Astrocyte (in vitro differentiated cells and primary cell): ENCODE measurements at regions not wholly inside any gene's neighbourhood (a gene's known extent, or its start where the extent isn't known, plus 50 kb on each side); places are given as distances from the start of the nearest gene placed in this dataset.
A peak's percentile ranks its signal among the peaks of the same experiment; 100 is the strongest.

ENCODE experiments used
- DNase-seq: peaks from one replicate; pipeline ENCODE4 v3.0.0-alpha.2; 2010; ENCODE audit warnings: low read depth
- FAIRE-seq: peaks from 2 replicates; lab custom pipeline; 2011; peaks lifted over from hg19 to GRCh38; lab: Jason Lieb, UNC
- H2AFZ ChIP-seq: 2 replicates; pipeline ENCODE4 v1.6.0; 2012; ENCODE audit warnings: low read depth, low read length, inconsistent platforms
- H3K27ac ChIP-seq: 2 replicates; pipeline ENCODE4 v1.5.1; 2011; ENCODE audit warnings: low read depth, low read length, inconsistent platforms
- H3K27me3 ChIP-seq: 2 replicates; pipeline ENCODE4 v1.6.0; 2011; ENCODE audit warnings: low read length, inconsistent platforms; ENCODE audit not compliant: insufficient read depth
- H3K36me3 ChIP-seq: 2 replicates; pipeline ENCODE4 v1.5.1; 2011; ENCODE audit warnings: low read length, inconsistent platforms; ENCODE audit not compliant: insufficient read depth
- H3K4me1 ChIP-seq: 2 replicates; pipeline ENCODE4 v1.5.1; 2011; ENCODE audit warnings: low read length, inconsistent platforms; ENCODE audit not compliant: insufficient read depth
- H3K4me2 ChIP-seq: 2 replicates; pipeline ENCODE4 v1.6.0; 2012; ENCODE audit warnings: low read length, inconsistent platforms
- H3K4me3 ChIP-seq: 2 replicates; pipeline ENCODE4 v1.5.1; 2011; ENCODE audit warnings: low read depth, mild to moderate bottlenecking, low read length, inconsistent platforms; ENCODE audit not compliant: insufficient read depth
- H3K79me2 ChIP-seq: 2 replicates; pipeline ENCODE4 v1.6.0; 2012; ENCODE audit warnings: mild to moderate bottlenecking, low read length, inconsistent platforms; ENCODE audit not compliant: insufficient read depth
- H3K9ac ChIP-seq: 2 replicates; pipeline ENCODE4 v1.6.0; 2012; ENCODE audit warnings: mild to moderate bottlenecking, low read length, inconsistent platforms
- H3K9me3 ChIP-seq: 2 replicates; pipeline ENCODE4 v1.5.1; 2012; ENCODE audit warnings: low read depth, mild to moderate bottlenecking, low read length, inconsistent platforms; ENCODE audit not compliant: insufficient read depth
- H4K20me1 ChIP-seq: 2 replicates; pipeline ENCODE4 v1.6.0; 2012; ENCODE audit warnings: low read length, inconsistent platforms; ENCODE audit not compliant: insufficient read depth
- H3K27ac Mint-ChIP-seq: one replicate; pipeline ENCODE4 v1.8.0; 2021; ENCODE audit warnings: mild to moderate bottlenecking, mixed read lengths; ENCODE audit not compliant: unreplicated experiment
- H3K27me3 Mint-ChIP-seq: one replicate; pipeline ENCODE4 v1.8.0; 2021; ENCODE audit warnings: low read depth, mixed read lengths; ENCODE audit not compliant: unreplicated experiment
- H3K36me3 Mint-ChIP-seq: one replicate; pipeline ENCODE4 v1.8.0; 2021; ENCODE audit warnings: low read depth, mixed read lengths; ENCODE audit not compliant: unreplicated experiment
- H3K4me1 Mint-ChIP-seq: one replicate; pipeline ENCODE4 v1.8.0; 2021; ENCODE audit warnings: low read depth, mixed read lengths; ENCODE audit not compliant: unreplicated experiment
- H3K4me3 Mint-ChIP-seq: one replicate; pipeline ENCODE4 v1.8.0; 2021; ENCODE audit warnings: mild to moderate bottlenecking, moderate library complexity, mixed read lengths; ENCODE audit not compliant: unreplicated experiment
- H3K9me3 Mint-ChIP-seq: one replicate; pipeline ENCODE4 v1.8.0; 2021; ENCODE audit warnings: mild to moderate bottlenecking, mixed read lengths; ENCODE audit not compliant: unreplicated experiment
- CTCF ChIP-seq: IDR thresholded peaks from 2 replicates; pipeline ENCODE4 v1.5.1; 2011; ENCODE audit warnings: low read depth, mild to moderate bottlenecking, inconsistent platforms, low read length, moderate library complexity; ENCODE audit not compliant: insufficient read depth
- EZH2 ChIP-seq: IDR thresholded peaks from 2 replicates; pipeline ENCODE4 v1.6.1; 2012; ENCODE audit warnings: mild to moderate bottlenecking, low read length, inconsistent platforms; ENCODE audit not compliant: insufficient read depth

GRCh38 chr4:107304699-107305286, 268.7 kb upstream of the DKK2 start:
- Histone ChIP-seq H3K9ac (no peak overlapping the region), H2AFZ (no peak overlapping the region), H3K36me3 (no peaks in the 10 kb centered on the region), H3K9me3 (no peaks in the 10 kb centered on the region), H3K4me3 (no peak overlapping the region), H3K27ac (no peak overlapping the region), H3K4me1 (no peaks in the 10 kb centered on the region), H4K20me1 (no peaks in the 10 kb centered on the region), H3K4me2 (no peak overlapping the region), H3K27me3 (no peaks in the 10 kb centered on the region), H3K79me2 (no peaks in the 10 kb centered on the region)
- FAIRE-seq (no peak), DNase-seq (no peak)
- Mint-ChIP-seq H3K36me3 (no peaks in the 10 kb centered on the region), H3K4me1 (no peaks in the 10 kb centered on the region), H3K9me3 (peaks cover 3% of the 10 kb centered on the region), H3K4me3 (no peak overlapping the region), H3K27ac (no peak overlapping the region), H3K27me3 (no peaks in the 10 kb centered on the region)
- TF ChIP-seq CTCF (no peak), EZH2 (no peak)

GRCh38 chr4:107299646-107300045, 263.5 kb upstream of the DKK2 start:
- no peak for TF ChIP-seq CTCF
- TF ChIP-seq EZH2 = no peak
- no peaks in the 10 kb centered on the region for H3K9me3 ChIP-seq
- peak; percentile 79 for DNase-seq
- no peaks in the 10 kb centered on the region for H3K36me3 ChIP-seq
- no peaks in the 10 kb centered on the region for H3K79me2 ChIP-seq
- Mint-ChIP-seq H3K4me3 (no peak overlapping the region), H3K27me3 (no peaks in the 10 kb centered on the region), H3K36me3 (no peaks in the 10 kb centered on the region), H3K4me1 (no peaks in the 10 kb centered on the region), H3K27ac (no peak overlapping the region), H3K9me3 (peaks cover 10% of the 10 kb centered on the region)
- H3K9ac ChIP-seq = no peak overlapping the region
- H3K4me2 ChIP-seq = peak overlapping the region; percentile 3
- H3K27me3 ChIP-seq = no peaks in the 10 kb centered on the region
- no peak for FAIRE-seq
- peaks cover 2% of the 10 kb centered on the region for H3K4me1 ChIP-seq
- H3K4me3 ChIP-seq = no peak overlapping the region
- no peak overlapping the region for H3K27ac ChIP-seq
- H2AFZ ChIP-seq = peak overlapping the region; percentile 12
- H4K20me1 ChIP-seq = no peaks in the 10 kb centered on the region

GRCh38 chr4:107292979-107293378, 256.9 kb upstream of the DKK2 start:
- Histone ChIP-seq H3K4me1 (no peaks in the 10 kb centered on the region), H3K9ac (no peak overlapping the region), H2AFZ (no peak overlapping the region), H4K20me1 (no peaks in the 10 kb centered on the region), H3K4me2 (no peak overlapping the region), H3K4me3 (no peak overlapping the region), H3K9me3 (no peaks in the 10 kb centered on the region), H3K36me3 (no peaks in the 10 kb centered on the region), H3K79me2 (no peaks in the 10 kb centered on the region), H3K27me3 (no peaks in the 10 kb centered on the region), H3K27ac (no peak overlapping the region)
- Mint-ChIP-seq H3K36me3 (no peaks in the 10 kb centered on the region), H3K9me3 (peaks cover 15% of the 10 kb centered on the region), H3K27me3 (no peaks in the 10 kb centered on the region), H3K4me1 (no peaks in the 10 kb centered on the region), H3K27ac (no peak overlapping the region), H3K4me3 (no peak overlapping the region)
- TF ChIP-seq EZH2 = no peak
- TF ChIP-seq CTCF = no peak
- FAIRE-seq (no peak), DNase-seq (no peak)
